BE2C (cell line): ENCODE measurements at regions not wholly inside any gene's neighbourhood (a gene's known extent, or its start where the extent isn't known, plus 50 kb on each side); places are given as distances from the start of the nearest gene placed in this dataset.

Experiments used
- DNase-seq: peaks from one replicate; pipeline ENCODE4 v3.0.0-alpha.2; 2020
- H3K27me3 ChIP-seq: fragments of 250-450 bp; sonication (Bioruptor Pico); 2 replicates; pipeline ENCODE4 v1.5.1; 2020; ENCODE audit warnings: mild to moderate bottlenecking
- H3K36me3 ChIP-seq: fragments of 250-450 bp; sonication (Bioruptor Pico); 2 replicates; pipeline ENCODE4 v1.5.1; 2020; ENCODE audit warnings: mild to moderate bottlenecking
- H3K4me1 ChIP-seq: fragments of 250-450 bp; sonication (Bioruptor Pico); 2 replicates; pipeline ENCODE4 v1.5.1; 2020
- H3K4me3 ChIP-seq: 2 replicates; pipeline ENCODE4 v1.5.1; 2011; ENCODE audit warnings: low read depth, low read length
- H3K9me3 ChIP-seq: fragments of 250-450 bp; sonication (Bioruptor Pico); 2 replicates; pipeline ENCODE4 v1.5.1; 2020
- CTCF ChIP-seq: IDR thresholded peaks from 2 replicates; pipeline ENCODE4 v1.5.1; 2012; ENCODE audit warnings: mild to moderate bottlenecking, low read depth, low read length

- no peaks in the 10 kb centered on the region for H3K9me3 ChIP-seq
- no peaks in the 10 kb centered on the region for H3K4me1 ChIP-seq
- H3K36me3 ChIP-seq: no peaks in the 10 kb centered on the region
- H3K4me3 ChIP-seq: no peak overlapping the region
- no peaks in the 10 kb centered on the region for H3K27me3 ChIP-seq
- TF ChIP-seq CTCF: no peak
- no peak for DNase-seq
Observed at GRCh38 chr21:22280851-22281250, 1282.6 kb downstream of the NCAM2 start.

DNA sequence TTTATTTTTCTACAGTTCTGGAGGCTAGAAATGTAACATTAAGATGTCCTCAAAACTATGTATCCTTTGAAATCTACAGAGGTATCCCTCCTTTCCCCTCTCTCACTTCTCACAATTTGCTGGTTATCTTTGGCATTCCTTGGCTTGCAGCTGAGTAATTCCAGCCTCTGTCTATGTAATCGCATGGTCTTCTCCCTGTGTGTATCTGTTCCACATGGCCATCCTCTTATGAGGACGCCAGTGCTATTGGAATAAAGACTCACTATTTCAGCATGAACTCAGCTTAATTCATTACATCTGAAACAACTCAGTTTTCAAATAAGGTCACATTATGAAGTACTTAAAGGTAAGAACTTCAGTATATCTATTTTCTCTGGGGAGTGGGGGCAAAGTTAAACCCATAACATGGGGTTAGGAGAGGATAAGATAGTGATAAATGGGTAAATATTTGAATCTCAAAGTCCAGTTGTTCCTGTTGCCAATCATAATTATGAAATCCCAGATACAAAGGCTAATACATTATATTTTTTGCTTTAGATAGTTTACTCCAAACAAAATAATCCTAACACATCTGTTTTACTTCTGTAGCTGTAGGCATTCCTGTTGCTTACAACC lies 1290.8 kb downstream of the NCAM2 start:
- H3K36me3 ChIP-seq: no peaks in the 10 kb centered on the region
- DNase-seq: no peak

GRCh38 chr21:22292144-22292543 lies 1293.9 kb downstream of the NCAM2 start:
- Histone ChIP-seq H3K9me3 (no peaks in the 10 kb centered on the region; the same call in 1 of the 2 replicates), H3K4me3 (no peak overlapping the region), H3K4me1 (no peaks in the 10 kb centered on the region), H3K27me3 (no peaks in the 10 kb centered on the region), H3K36me3 (no peaks in the 10 kb centered on the region)
- no peak for TF ChIP-seq CTCF
- no peak for DNase-seq

More for the DNA sequence above, 1290.8 kb downstream of the NCAM2 start:
- no peaks in the 10 kb centered on the region for H3K4me1 ChIP-seq
- H3K9me3 ChIP-seq: no peaks in the 10 kb centered on the region; the same call in 1 of the 2 replicates
- H3K27me3 ChIP-seq: no peaks in the 10 kb centered on the region
- TF ChIP-seq CTCF: no peak
- H3K4me3 ChIP-seq: no peak overlapping the region

GRCh38 chr21:22297575-22297974 lies 1299.4 kb downstream of the NCAM2 start:
- H3K36me3 ChIP-seq: no peaks in the 10 kb centered on the region
- no peak overlapping the region for H3K4me3 ChIP-seq
- no peak for TF ChIP-seq CTCF
- H3K4me1 ChIP-seq: no peaks in the 10 kb centered on the region
- H3K9me3 ChIP-seq: no peaks in the 10 kb centered on the region
- no peaks in the 10 kb centered on the region for H3K27me3 ChIP-seq
- no peak for DNase-seq

DNA sequence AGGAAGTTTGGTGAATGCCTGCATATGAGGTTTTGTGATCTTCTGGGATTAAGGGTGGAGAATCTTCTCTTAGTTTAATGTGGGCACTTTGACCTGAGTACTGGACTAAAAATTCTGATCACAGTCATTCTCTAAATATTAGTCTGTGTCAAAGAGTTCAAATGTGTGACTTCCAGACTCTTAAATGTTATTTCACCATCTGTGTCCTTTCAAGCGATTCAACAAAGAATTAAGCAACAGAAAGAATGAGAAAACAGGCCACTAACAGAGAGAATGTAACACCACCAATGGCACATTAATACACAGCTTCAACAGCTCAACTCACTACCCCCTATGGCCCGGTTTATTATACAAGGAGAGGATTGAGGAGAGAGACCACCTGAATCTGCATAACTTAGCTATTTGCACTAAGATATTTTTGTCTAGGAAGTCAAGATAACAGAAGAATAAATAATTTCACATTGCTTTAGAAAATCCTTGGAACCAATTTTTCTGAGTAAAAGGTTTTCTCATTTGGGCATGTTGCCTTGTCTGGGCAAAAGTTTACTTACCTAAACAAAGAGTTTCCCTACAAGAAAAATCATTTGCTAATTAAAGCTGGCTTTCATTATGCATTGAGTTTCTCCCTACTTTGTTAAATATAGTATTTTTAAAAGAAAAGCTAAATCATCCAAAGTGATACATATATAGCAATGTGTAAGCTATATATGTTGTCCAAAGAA lies 1313.7 kb downstream of the NCAM2 start:
- no peak for TF ChIP-seq CTCF
- Histone ChIP-seq H3K4me1 (no peaks in the 10 kb centered on the region), H3K4me3 (no peak overlapping the region), H3K9me3 (no peaks in the 10 kb centered on the region; the same call in 1 of the 2 replicates), H3K27me3 (no peaks in the 10 kb centered on the region), H3K36me3 (no peaks in the 10 kb centered on the region)
- no peak for DNase-seq

DNA sequence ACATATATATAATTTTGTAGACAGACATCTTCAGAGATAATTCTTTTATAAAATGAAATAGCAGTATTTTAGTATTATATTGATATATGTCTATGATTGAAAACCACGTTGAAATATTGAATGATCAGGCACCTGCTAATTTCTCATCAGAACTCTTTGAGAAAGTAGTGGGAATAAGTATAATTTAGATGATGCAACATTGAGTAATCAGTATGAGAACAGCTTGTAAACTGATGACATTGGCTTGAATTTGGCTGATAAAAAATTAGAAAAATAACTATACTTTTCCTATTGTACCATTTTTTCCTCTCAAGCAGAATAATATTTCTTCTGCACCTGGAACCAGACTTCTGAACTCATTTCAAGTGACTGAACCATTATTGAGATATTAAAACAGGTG lies 1316.8 kb downstream of the NCAM2 start:
- H3K27me3 ChIP-seq: no peaks in the 10 kb centered on the region
- no peaks in the 10 kb centered on the region; the same call in 1 of the 2 replicates for H3K9me3 ChIP-seq
- H3K4me1 ChIP-seq: no peaks in the 10 kb centered on the region
- no peak for TF ChIP-seq CTCF
- DNase-seq: no peak
- H3K4me3 ChIP-seq: no peak overlapping the region
- H3K36me3 ChIP-seq: no peaks in the 10 kb centered on the region
